Mesothelial cell of epicardium (in vitro differentiated cells): ENCODE measurements at regions not wholly inside any gene's neighbourhood (a gene's known extent, or its start where the extent isn't known, plus 50 kb on each side); places are given as distances from the start of the nearest gene placed in this dataset.

Experiments
- DNase-seq, 2 experiments: peaks; one replicate each; pipeline ENCODE4 v3.0.0; 2021; ENCODE audit warnings: low spot score in 2 of 2; ENCODE audit not compliant: unreplicated experiment in 2 of 2
- H3K27ac Mint-ChIP-seq: 2 replicates; pipeline ENCODE4 v1.8.0; 2021; ENCODE audit warnings: mixed read lengths
- H3K27me3 Mint-ChIP-seq: 2 replicates; pipeline ENCODE4 v1.8.0; 2021; ENCODE audit warnings: low read depth, mixed read lengths
- H3K36me3 Mint-ChIP-seq: 2 replicates; pipeline ENCODE4 v1.8.0; 2021; ENCODE audit warnings: mixed read lengths
- H3K4me1 Mint-ChIP-seq: 2 replicates; pipeline ENCODE4 v1.8.0; 2021; ENCODE audit warnings: mixed read lengths
- H3K4me3 Mint-ChIP-seq: 2 replicates; pipeline ENCODE4 v1.8.0; 2021; ENCODE audit warnings: mild to moderate bottlenecking, moderate library complexity, mixed read lengths
- H3K9me3 Mint-ChIP-seq: 2 replicates; pipeline ENCODE4 v1.8.0; 2021; ENCODE audit warnings: mixed read lengths
- TF ChIP-seq, protein P1 (sequence below): fragments of 200-600 bp; sonication (generic); IDR thresholded peaks from one replicate; pipeline ENCODE4 v1.5.0; 2021; ENCODE audit warnings: antibody characterized with exemption; ENCODE audit not compliant: unreplicated experiment

DNA sequence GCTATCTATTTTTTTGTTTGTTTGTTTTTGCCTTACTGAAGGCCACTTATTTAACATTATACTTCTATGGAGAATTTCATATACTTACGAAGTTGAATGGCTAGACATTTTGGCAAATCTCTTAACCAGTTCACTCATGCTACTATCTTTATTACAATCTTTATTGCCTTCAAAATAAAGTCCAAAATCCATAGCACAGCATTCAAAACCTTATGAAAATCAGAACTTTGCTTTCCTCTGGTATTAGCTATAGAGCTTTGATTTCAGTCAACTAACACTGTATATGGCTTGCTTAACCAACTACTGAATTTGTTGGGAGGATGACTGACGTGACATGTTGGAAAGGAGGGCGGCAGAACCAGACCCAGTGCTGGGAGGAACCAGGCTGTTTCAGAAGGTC is 571.1 kb downstream of the LMO4 start:
- DNase-seq: no peak
- Mint-ChIP-seq H3K4me1 (peaks cover 59% of the 10 kb centered on the region), H3K4me3 (no peak overlapping the region), H3K27me3 (no peaks in the 10 kb centered on the region), H3K27ac (no peak overlapping the region), H3K9me3 (no peaks in the 10 kb centered on the region), H3K36me3 (no peaks in the 10 kb centered on the region)
- TF ChIP-seq, protein P1, sequence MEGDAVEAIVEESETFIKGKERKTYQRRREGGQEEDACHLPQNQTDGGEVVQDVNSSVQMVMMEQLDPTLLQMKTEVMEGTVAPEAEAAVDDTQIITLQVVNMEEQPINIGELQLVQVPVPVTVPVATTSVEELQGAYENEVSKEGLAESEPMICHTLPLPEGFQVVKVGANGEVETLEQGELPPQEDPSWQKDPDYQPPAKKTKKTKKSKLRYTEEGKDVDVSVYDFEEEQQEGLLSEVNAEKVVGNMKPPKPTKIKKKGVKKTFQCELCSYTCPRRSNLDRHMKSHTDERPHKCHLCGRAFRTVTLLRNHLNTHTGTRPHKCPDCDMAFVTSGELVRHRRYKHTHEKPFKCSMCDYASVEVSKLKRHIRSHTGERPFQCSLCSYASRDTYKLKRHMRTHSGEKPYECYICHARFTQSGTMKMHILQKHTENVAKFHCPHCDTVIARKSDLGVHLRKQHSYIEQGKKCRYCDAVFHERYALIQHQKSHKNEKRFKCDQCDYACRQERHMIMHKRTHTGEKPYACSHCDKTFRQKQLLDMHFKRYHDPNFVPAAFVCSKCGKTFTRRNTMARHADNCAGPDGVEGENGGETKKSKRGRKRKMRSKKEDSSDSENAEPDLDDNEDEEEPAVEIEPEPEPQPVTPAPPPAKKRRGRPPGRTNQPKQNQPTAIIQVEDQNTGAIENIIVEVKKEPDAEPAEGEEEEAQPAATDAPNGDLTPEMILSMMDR: no peak

DNA sequence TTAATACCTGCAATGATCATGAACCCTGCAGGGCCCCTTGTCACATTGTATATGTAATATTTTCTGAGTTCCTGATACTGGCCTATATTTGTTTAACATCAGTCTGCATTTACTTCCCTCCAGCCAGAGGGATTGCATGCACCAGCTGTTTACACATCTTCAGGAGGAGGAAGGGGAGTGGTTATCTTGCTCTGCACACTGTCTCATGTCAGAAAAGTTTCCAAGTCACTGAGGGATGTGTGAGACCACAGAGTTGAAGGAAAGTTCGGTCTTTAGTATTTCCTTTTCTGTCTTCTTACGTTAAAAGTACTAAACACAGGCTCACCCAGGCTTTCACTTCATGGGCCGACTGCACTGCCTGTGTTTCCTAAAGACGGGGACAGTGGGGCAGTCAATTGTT is 574.1 kb downstream of the LMO4 start:
- Mint-ChIP-seq H3K4me1 (peaks cover 69% of the 10 kb centered on the region), H3K4me3 (no peak overlapping the region), H3K36me3 (no peaks in the 10 kb centered on the region)

DNA sequence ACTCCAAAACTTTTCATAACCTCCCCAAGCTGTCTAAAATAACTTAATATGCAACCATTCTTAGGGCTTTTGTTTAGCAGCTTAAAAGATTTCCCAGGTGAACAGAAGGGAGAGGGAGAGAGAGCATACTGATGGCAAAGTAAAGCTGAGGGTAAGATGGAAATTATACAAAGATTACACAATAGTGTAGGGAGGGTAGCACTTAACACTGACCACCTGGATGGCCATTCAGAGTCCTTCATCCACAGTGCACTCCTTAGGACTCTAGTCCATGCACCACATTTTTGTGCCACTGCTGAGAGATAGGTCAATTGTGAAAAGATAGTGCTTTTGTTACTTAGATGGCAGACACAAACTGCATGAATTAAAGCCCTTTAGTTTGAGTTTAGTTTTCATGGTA is 574.6 kb downstream of the LMO4 start:
- Mint-ChIP-seq H3K27me3 (no peaks in the 10 kb centered on the region), H3K27ac (peak overlapping the region; percentile 84), H3K9me3 (peaks cover 4% of the 10 kb centered on the region), H3K4me3 (no peak overlapping the region), H3K36me3 (no peaks in the 10 kb centered on the region), H3K4me1 (peaks cover 65% of the 10 kb centered on the region)
- TF ChIP-seq, protein P1: no peak
- DNase-seq: no peak

More for the DNA sequence above, 574.1 kb downstream of the LMO4 start:
- H3K27me3 Mint-ChIP-seq: no peaks in the 10 kb centered on the region
- H3K27ac Mint-ChIP-seq: peak overlapping the region; percentile 84
- TF ChIP-seq, protein P1: no peak
- H3K9me3 Mint-ChIP-seq: peaks cover 4% of the 10 kb centered on the region
- DNase-seq: no peak

DNA sequence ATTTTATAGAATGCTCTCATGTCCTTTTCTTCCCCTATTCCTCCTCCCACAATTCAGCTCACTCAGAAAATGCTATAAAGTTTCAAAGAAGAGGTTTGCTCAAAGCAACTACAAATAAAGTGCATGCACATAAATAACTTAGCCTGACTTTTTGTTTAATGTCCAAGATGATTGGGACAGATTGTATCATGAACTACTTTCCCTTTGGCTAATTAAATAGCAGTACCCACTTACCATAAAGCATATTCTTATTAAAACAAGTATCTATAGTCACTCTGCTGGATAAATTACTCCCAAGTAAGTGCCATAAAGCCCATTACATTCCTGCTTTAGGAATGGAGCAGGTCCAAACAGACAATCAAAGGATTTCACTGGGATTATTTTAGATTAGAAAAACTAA is 576.0 kb downstream of the LMO4 start:
- Mint-ChIP-seq H3K4me3 (no peak overlapping the region), H3K27ac (peak overlapping the region; percentile 88), H3K36me3 (no peaks in the 10 kb centered on the region), H3K27me3 (no peaks in the 10 kb centered on the region), H3K9me3 (peaks cover 4% of the 10 kb centered on the region), H3K4me1 (peaks cover 56% of the 10 kb centered on the region)
- TF ChIP-seq, protein P1: no peak
- no peak for DNase-seq

DNA sequence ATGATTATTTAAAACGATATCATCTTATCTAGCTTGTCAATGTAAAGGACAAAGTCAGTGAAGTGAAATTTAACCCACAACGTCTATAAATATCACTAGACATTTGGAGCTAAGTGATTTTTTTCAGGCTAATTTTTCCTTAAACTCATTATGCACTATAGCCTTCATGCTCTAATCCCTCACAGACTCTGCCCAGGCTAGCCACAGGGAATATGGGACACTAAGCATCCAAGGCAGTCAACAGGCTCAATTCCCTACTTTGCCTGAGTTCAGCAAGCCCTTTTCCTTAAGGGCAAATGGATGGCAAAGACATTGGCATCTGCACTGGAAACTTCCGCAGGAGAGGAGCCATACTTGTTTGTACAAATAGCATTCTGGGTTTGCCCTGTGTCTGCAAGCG is 577.0 kb downstream of the LMO4 start:
- TF ChIP-seq, protein P1: no peak
- H3K27me3 Mint-ChIP-seq: no peaks in the 10 kb centered on the region
- H3K36me3 Mint-ChIP-seq: no peaks in the 10 kb centered on the region
- peaks cover 7% of the 10 kb centered on the region for H3K9me3 Mint-ChIP-seq
- DNase-seq: no peak
- peak overlapping the region; percentile 74 for H3K27ac Mint-ChIP-seq
- peaks cover 51% of the 10 kb centered on the region for H3K4me1 Mint-ChIP-seq
- no peak overlapping the region for H3K4me3 Mint-ChIP-seq

DNA sequence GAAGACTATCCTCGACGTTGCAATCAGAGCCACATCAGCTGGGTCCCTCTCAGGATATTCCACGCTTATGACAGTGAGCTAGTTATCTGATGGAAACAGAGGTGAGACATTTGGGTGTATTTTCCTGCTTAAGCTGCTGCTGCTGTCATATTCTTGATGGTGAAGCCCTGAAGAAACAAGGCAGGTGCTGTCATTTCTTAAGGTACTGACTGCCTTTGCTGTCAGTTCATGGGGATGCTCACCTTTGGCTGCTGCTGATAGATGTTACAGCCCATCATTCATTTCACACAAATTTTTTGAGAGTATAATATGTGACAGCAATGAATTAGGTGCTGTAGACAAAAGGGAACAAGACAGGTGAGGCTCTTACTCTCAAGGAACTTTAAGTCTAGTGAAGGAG is 577.4 kb downstream of the LMO4 start:
- no peaks in the 10 kb centered on the region for H3K27me3 Mint-ChIP-seq
- peaks cover 51% of the 10 kb centered on the region for H3K4me1 Mint-ChIP-seq
- H3K27ac Mint-ChIP-seq: no peak overlapping the region
- H3K4me3 Mint-ChIP-seq: no peak overlapping the region
- no peak for DNase-seq
- TF ChIP-seq, protein P1: no peak
- H3K9me3 Mint-ChIP-seq: peaks cover 8% of the 10 kb centered on the region
- H3K36me3 Mint-ChIP-seq: no peaks in the 10 kb centered on the region
